Gastroesophageal sphincter (tissue), 3 donors: ENCODE measurements at regions not wholly inside any gene's neighbourhood (a gene's known extent, or its start where the extent isn't known, plus 50 kb on each side); places are given as distances from the start of the nearest gene placed in this dataset.

ENCODE experiments used
- CTCF ChIP-seq, 4 experiments: fragments of 200-600 bp in 2 of 4; fragments of 450-650 bp in 2 of 4; sonication (generic) in 1 of 4; IDR thresholded peaks; one replicate each; pipeline ENCODE4 v1.5.1; 2017 to 2019; ENCODE audit warnings: antibody characterized with exemption in 4 of 4, mild to moderate bottlenecking in 2 of 4, moderate library complexity in 2 of 4
- POLR2A ChIP-seq, 2 donors: fragments of 450-650 bp; IDR thresholded peaks; one replicate each; pipeline ENCODE4 v1.6.1; 2017; ENCODE audit warnings: antibody characterized with exemption in 2 of 2, mild to moderate bottlenecking in 2 of 2, moderate library complexity in 1 of 2

DNA sequence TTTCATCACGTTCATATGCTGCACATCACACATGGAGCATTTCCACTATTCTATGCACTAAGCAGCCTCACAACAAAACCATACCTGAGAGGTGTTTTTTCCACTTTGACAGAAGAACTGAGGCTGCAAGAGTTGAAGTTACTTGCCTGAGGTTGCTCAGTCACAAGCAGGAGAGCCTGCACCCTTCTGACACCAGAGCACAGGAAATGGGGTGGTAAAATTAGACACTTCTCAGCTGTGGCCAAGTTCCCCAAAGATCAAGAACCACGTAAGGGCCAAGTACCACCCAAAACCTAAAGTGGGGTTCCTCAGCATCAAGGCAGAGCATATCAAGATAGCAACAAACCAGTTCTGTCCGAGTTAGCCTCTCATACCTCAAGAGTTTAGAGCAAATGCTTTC lies 185.8 kb downstream of the CAPZA3 start:
- TF ChIP-seq POLR2A (IDR thresholded peaks at IDR 0.05) (no peak), CTCF (IDR thresholded peaks at IDR 0.05) (no peak)
